Left ventricle myocardium inferior (tissue), 1 donor: ENCODE measurements at regions not wholly inside any gene's neighbourhood (a gene's known extent, or its start where the extent isn't known, plus 50 kb on each side); places are given as distances from the start of the nearest gene placed in this dataset.

Experiments used
- DNase-seq: peaks from one replicate; pipeline ENCODE4 v3.0.0-alpha.2; 2020
- H3K27ac ChIP-seq: fragments of 200-600 bp; replicated peaks from 2 replicates; pipeline ENCODE4 v1.8.0; 2021
- H3K27me3 ChIP-seq: fragments of 200-600 bp; 2 replicates; pipeline ENCODE4 v1.8.0; 2021; ENCODE audit warnings: low read depth
- H3K36me3 ChIP-seq: fragments of 200-600 bp; 2 replicates; pipeline ENCODE4 v1.8.0; 2021
- H3K4me1 ChIP-seq: fragments of 200-600 bp; 2 replicates; pipeline ENCODE4 v1.8.0; 2021
- H3K4me3 ChIP-seq: fragments of 200-600 bp; 2 replicates; pipeline ENCODE4 v1.8.0; 2021; ENCODE audit warnings: mild to moderate bottlenecking, moderate library complexity
- H3K9me3 ChIP-seq: fragments of 200-600 bp; replicated peaks from 2 replicates; pipeline ENCODE4 v1.8.0; 2021
- intact Hi-C: fragments of 100-400 bp; cut with micrococcal nuclease; formaldehyde crosslinking; loops from one replicate; pipeline ENCODE4 v1.11.0; 2022
- TF ChIP-seq, protein P1 (sequence below): fragments of 200-600 bp; IDR thresholded peaks from 2 replicates; pipeline ENCODE4 v1.8.0; 2021; ENCODE audit warnings: antibody characterized with exemption, mild to moderate bottlenecking, borderline replicate concordance
- donor health status: DM: no; HTN: yes; CAD: no; lungs with severe emphysema.

DNA sequence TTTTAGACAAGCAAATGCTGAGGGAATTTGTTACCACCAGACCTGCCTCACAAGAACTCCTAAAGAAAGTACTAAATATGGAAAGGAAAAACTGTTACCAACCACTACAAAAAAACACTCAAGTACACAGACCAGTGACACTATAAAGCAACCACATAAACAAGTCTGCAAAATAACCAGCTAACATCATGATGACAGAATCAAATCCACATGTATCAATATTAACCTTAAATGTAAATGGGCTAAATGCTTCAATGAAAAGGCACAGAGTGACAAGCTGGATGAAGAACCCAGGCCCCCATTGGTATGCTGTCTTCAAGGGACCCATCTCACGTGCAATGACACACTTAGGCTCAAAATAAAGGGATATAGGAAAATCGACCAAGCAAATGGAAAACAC, 529.9 kb upstream of the CAMK1G start:
- TF ChIP-seq, protein P1, sequence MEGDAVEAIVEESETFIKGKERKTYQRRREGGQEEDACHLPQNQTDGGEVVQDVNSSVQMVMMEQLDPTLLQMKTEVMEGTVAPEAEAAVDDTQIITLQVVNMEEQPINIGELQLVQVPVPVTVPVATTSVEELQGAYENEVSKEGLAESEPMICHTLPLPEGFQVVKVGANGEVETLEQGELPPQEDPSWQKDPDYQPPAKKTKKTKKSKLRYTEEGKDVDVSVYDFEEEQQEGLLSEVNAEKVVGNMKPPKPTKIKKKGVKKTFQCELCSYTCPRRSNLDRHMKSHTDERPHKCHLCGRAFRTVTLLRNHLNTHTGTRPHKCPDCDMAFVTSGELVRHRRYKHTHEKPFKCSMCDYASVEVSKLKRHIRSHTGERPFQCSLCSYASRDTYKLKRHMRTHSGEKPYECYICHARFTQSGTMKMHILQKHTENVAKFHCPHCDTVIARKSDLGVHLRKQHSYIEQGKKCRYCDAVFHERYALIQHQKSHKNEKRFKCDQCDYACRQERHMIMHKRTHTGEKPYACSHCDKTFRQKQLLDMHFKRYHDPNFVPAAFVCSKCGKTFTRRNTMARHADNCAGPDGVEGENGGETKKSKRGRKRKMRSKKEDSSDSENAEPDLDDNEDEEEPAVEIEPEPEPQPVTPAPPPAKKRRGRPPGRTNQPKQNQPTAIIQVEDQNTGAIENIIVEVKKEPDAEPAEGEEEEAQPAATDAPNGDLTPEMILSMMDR: no peak
- Histone ChIP-seq H3K36me3 (no peaks in the 10 kb centered on the region), H3K4me1 (no peaks in the 10 kb centered on the region), H3K27me3 (peaks cover 9% of the 10 kb centered on the region), H3K27ac (no peak overlapping the region), H3K4me3 (no peak overlapping the region), H3K9me3 (peaks cover 46% of the 10 kb centered on the region)
- no peak for DNase-seq
- intact Hi-C loops: no loop called here

DNA sequence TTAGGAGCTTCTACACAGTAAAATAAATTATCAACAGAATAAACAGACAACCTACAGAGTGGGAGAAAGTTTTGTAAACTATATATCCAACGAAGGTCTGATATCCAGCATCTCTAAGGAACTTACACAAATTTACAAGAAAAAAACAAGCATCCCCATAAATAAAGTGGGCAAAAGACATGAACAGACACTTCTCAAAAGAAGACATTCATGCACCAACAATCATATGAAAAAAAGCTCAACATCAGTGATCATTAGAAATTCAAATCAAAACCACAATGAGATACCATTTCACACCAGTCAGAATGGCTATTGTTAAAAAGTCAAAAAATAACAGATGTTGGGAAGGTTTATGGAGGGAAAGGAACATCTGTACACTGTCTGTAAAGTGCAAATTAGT, 526.4 kb upstream of the CAMK1G start:
- no peaks in the 10 kb centered on the region for H3K27me3 ChIP-seq
- H3K4me1 ChIP-seq: no peaks in the 10 kb centered on the region
- H3K27ac ChIP-seq: no peak overlapping the region
- no peak for DNase-seq
- peaks cover 46% of the 10 kb centered on the region for H3K9me3 ChIP-seq
- no peaks in the 10 kb centered on the region for H3K36me3 ChIP-seq
- H3K4me3 ChIP-seq: no peak overlapping the region
- TF ChIP-seq, protein P1: no peak
- intact Hi-C loops: no loop called here

DNA sequence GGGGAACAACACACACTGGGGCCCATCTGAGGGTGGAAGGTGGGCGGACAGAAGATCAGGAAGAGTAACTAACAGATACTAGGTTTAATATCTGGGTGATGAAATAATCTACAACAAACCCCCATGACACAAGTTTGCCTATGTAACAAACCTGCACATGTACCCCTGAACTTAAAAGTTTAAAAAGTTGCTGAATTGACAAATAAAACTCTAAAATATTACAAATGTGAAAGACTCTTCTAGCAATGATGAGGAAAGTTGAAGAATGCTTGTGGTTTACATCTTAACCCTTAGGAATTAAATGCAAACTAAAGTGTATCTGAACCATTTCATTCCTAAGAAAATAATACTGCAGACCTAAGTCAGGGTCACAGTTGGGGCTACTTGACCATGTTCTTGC, 525.6 kb upstream of the CAMK1G start:
- no peaks in the 10 kb centered on the region for H3K4me1 ChIP-seq
- H3K27me3 ChIP-seq: no peaks in the 10 kb centered on the region
- TF ChIP-seq, protein P1: no peak
- intact Hi-C loops: no loop called here
- no peaks in the 10 kb centered on the region for H3K36me3 ChIP-seq
- no peak overlapping the region for H3K4me3 ChIP-seq
- no peak for DNase-seq
- peaks cover 46% of the 10 kb centered on the region for H3K9me3 ChIP-seq
- no peak overlapping the region for H3K27ac ChIP-seq

DNA sequence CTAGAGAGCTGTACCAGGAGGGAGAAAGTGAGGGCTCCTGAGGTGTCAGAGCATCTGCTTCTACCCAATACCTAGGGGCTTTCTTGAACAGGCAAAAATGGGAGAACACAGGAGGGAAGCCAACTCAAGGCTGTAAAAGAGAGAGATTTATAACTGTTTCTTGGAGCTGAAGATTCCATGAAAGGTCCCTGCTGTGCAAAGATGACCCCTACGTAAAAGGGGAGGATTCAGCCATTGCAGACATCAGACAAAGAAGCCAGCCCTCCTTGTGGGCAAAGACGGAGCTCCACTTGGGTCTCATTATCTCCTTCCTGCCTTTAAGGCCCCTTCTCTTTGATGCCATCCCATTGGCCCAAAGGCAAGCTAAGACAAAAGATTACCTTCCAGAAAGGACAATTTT, 524.1 kb upstream of the CAMK1G start:
- Histone ChIP-seq H3K36me3 (no peaks in the 10 kb centered on the region), H3K4me3 (no peak overlapping the region), H3K27me3 (no peaks in the 10 kb centered on the region), H3K9me3 (peaks cover 34% of the 10 kb centered on the region), H3K4me1 (no peaks in the 10 kb centered on the region), H3K27ac (no peak overlapping the region)
- TF ChIP-seq, protein P1: no peak
- no peak for DNase-seq
- intact Hi-C loops: no loop called here

DNA sequence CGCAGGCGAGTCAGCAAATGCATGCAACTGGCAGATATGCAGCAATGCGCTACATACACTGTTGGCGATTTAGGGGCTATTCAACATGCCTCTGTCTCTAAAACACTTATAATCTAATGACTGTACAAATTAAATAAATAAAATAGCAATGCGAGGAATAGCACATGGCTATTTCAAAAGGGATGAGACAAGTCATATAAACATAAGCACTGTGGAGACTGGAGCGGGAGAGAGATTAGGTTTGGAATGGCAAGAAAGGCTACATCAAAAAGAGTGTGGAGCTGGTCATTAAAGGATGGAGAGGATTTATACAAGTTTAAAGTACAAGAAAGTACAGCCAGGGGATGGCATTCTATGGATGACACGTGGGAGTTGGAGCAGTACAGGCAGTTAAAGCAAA, 523.5 kb upstream of the CAMK1G start:
- TF ChIP-seq, protein P1: no peak
- DNase-seq: no peak
- Histone ChIP-seq H3K36me3 (no peaks in the 10 kb centered on the region), H3K9me3 (peaks cover 28% of the 10 kb centered on the region), H3K4me3 (no peak overlapping the region), H3K27ac (no peak overlapping the region), H3K27me3 (no peaks in the 10 kb centered on the region), H3K4me1 (no peaks in the 10 kb centered on the region)
- intact Hi-C loops: no loop called here
